Left ventricle myocardium inferior (tissue), 1 donor: ENCODE measurements at regions not wholly inside any gene's neighbourhood (a gene's known extent, or its start where the extent isn't known, plus 50 kb on each side); places are given as distances from the start of the nearest gene placed in this dataset.

ENCODE experiments used
- DNase-seq: peaks from one replicate; pipeline ENCODE4 v3.0.0-alpha.2; 2020
- H3K27ac ChIP-seq: fragments of 200-600 bp; replicated peaks from 2 replicates; pipeline ENCODE4 v1.8.0; 2021
- H3K27me3 ChIP-seq: fragments of 200-600 bp; 2 replicates; pipeline ENCODE4 v1.8.0; 2021; ENCODE audit warnings: low read depth
- H3K36me3 ChIP-seq: fragments of 200-600 bp; 2 replicates; pipeline ENCODE4 v1.8.0; 2021
- H3K4me1 ChIP-seq: fragments of 200-600 bp; 2 replicates; pipeline ENCODE4 v1.8.0; 2021
- H3K4me3 ChIP-seq: fragments of 200-600 bp; 2 replicates; pipeline ENCODE4 v1.8.0; 2021; ENCODE audit warnings: mild to moderate bottlenecking, moderate library complexity
- H3K9me3 ChIP-seq: fragments of 200-600 bp; replicated peaks from 2 replicates; pipeline ENCODE4 v1.8.0; 2021
- CTCF ChIP-seq: fragments of 200-600 bp; IDR thresholded peaks from 2 replicates; pipeline ENCODE4 v1.8.0; 2021; ENCODE audit warnings: antibody characterized with exemption, mild to moderate bottlenecking, borderline replicate concordance
- intact Hi-C: fragments of 100-400 bp; cut with micrococcal nuclease; formaldehyde crosslinking; loops from one replicate; pipeline ENCODE4 v1.11.0; 2022
- donor health status: DM: no; HTN: yes; CAD: no; lungs with severe emphysema.

GRCh38 chr2:7338961-7339360 lies 421.7 kb downstream of the RNF144A start:
- Histone ChIP-seq H3K4me3 (no peak overlapping the region), H3K27me3 (peaks cover under 1% of the 10 kb centered on the region), H3K9me3 (no peaks in the 10 kb centered on the region), H3K36me3 (no peaks in the 10 kb centered on the region), H3K27ac (no peak overlapping the region), H3K4me1 (no peaks in the 10 kb centered on the region)
- intact Hi-C loops: no loop called here
- TF ChIP-seq CTCF: no peak
- DNase-seq: no peak

- Histone ChIP-seq H3K36me3 (no peaks in the 10 kb centered on the region), H3K27me3 (no peaks in the 10 kb centered on the region), H3K27ac (no peak overlapping the region), H3K4me3 (no peak overlapping the region), H3K4me1 (no peaks in the 10 kb centered on the region), H3K9me3 (no peaks in the 10 kb centered on the region)
- intact Hi-C loops: no loop called here
- no peak for DNase-seq
- TF ChIP-seq CTCF: no peak
These were observed 429.1 kb downstream of the RNF144A start for GRCh38 chr2:7346336-7346735.

GRCh38 chr2:7348761-7349160 lies 431.5 kb downstream of the RNF144A start:
- Histone ChIP-seq H3K27ac (no peak overlapping the region), H3K4me1 (no peaks in the 10 kb centered on the region), H3K36me3 (no peaks in the 10 kb centered on the region), H3K4me3 (no peak overlapping the region), H3K9me3 (no peaks in the 10 kb centered on the region), H3K27me3 (no peaks in the 10 kb centered on the region)
- TF ChIP-seq CTCF: no peak
- DNase-seq: no peak
- intact Hi-C loops: no loop called here

- H3K4me3 ChIP-seq: no peak overlapping the region
- TF ChIP-seq CTCF: no peak
- no peaks in the 10 kb centered on the region for H3K9me3 ChIP-seq
- intact Hi-C loops: no loop called here
- no peak for DNase-seq
- H3K4me1 ChIP-seq: no peaks in the 10 kb centered on the region
- H3K27ac ChIP-seq: no peak overlapping the region
- no peaks in the 10 kb centered on the region for H3K36me3 ChIP-seq
- no peaks in the 10 kb centered on the region for H3K27me3 ChIP-seq
These were observed 435.0 kb downstream of the RNF144A start for GRCh38 chr2:7352191-7352590.

- H3K27ac ChIP-seq: no peak overlapping the region
- H3K4me1 ChIP-seq: no peaks in the 10 kb centered on the region
- H3K4me3 ChIP-seq: no peak overlapping the region
- DNase-seq: no peak
- no peaks in the 10 kb centered on the region for H3K9me3 ChIP-seq
- no peaks in the 10 kb centered on the region for H3K27me3 ChIP-seq
- TF ChIP-seq CTCF: no peak
- no peaks in the 10 kb centered on the region for H3K36me3 ChIP-seq
- intact Hi-C loops: no loop called here
These were observed 436.4 kb downstream of the RNF144A start for GRCh38 chr2:7353571-7353970.

- TF ChIP-seq CTCF: no peak
- Histone ChIP-seq H3K36me3 (no peaks in the 10 kb centered on the region), H3K4me1 (no peaks in the 10 kb centered on the region), H3K9me3 (no peaks in the 10 kb centered on the region), H3K4me3 (no peak overlapping the region), H3K27ac (no peak overlapping the region), H3K27me3 (no peaks in the 10 kb centered on the region)
- no peak for DNase-seq
- intact Hi-C loops: no loop called here
These were observed 438.6 kb downstream of the RNF144A start for GRCh38 chr2:7355781-7356180.
